Stimulated activated naive CD4-positive, alpha-beta T cell treated with Interleukin-2 at 50 U/mL for 16 hours (primary cell): ENCODE measurements at regions not wholly inside any gene's neighbourhood (a gene's known extent, or its start where the extent isn't known, plus 50 kb on each side); places are given as distances from the start of the nearest gene placed in this dataset.
A peak's percentile ranks its signal among the peaks of the same experiment; 100 is the strongest.

Source experiments
- DNase-seq: peaks from one replicate; lab custom pipeline; 2025; lab: John Stamatoyannopoulos, UW

GRCh38 chr12:89185181-89185580, 167.1 kb downstream of the DUSP6 start:
- DNase-seq = no peak

GRCh38 chr12:89183985-89184435, 168.3 kb downstream of the DUSP6 start:
- DNase-seq = no peak

- no peak for DNase-seq
Measured at GRCh38 chr12:89181271-89181920, 170.9 kb downstream of the DUSP6 start.

GRCh38 chr12:89180496-89180895, 171.8 kb downstream of the DUSP6 start:
- no peak for DNase-seq

GRCh38 chr12:89179983-89180382, 172.3 kb downstream of the DUSP6 start:
- DNase-seq = no peak

GRCh38 chr12:89179245-89179644, 173.1 kb downstream of the DUSP6 start:
- no peak for DNase-seq

- DNase-seq = no peak
Measured at GRCh38 chr12:89177802-89178395, 174.4 kb downstream of the DUSP6 start.

- no peak for DNase-seq
Measured at GRCh38 chr12:89176676-89177075, 175.6 kb downstream of the DUSP6 start.

GRCh38 chr12:89173678-89174077, 178.6 kb downstream of the DUSP6 start:
- no peak for DNase-seq

- no peak for DNase-seq
Measured at GRCh38 chr12:89173096-89173495, 179.2 kb downstream of the DUSP6 start.

- no peak for DNase-seq
Measured at GRCh38 chr12:89172224-89172623, 180.1 kb downstream of the DUSP6 start.

GRCh38 chr12:89169321-89169720, 183.0 kb downstream of the DUSP6 start:
- DNase-seq = no peak

GRCh38 chr12:89167986-89168385, 184.3 kb downstream of the DUSP6 start:
- no peak for DNase-seq

- DNase-seq = no peak
Measured at GRCh38 chr12:89166525-89166934, 185.8 kb downstream of the DUSP6 start.

GRCh38 chr12:89166121-89166520, 186.2 kb downstream of the DUSP6 start:
- no peak for DNase-seq

GRCh38 chr12:89165703-89166102, 186.6 kb downstream of the DUSP6 start:
- no peak for DNase-seq

GRCh38 chr12:89163918-89164317, 188.4 kb downstream of the DUSP6 start:
- no peak for DNase-seq

GRCh38 chr12:89162589-89163261, 189.6 kb downstream of the DUSP6 start:
- peak; percentile 76 for DNase-seq

- no peak for DNase-seq
Measured at GRCh38 chr12:89161557-89161956, 190.7 kb downstream of the DUSP6 start.

GRCh38 chr12:89160716-89161123, 191.6 kb downstream of the DUSP6 start:
- peak; percentile 46 for DNase-seq

GRCh38 chr12:89157413-89157812, 194.9 kb downstream of the DUSP6 start:
- DNase-seq = no peak

- no peak for DNase-seq
Measured at GRCh38 chr12:89156862-89157262, 195.4 kb downstream of the DUSP6 start.

- no peak for DNase-seq
Measured at GRCh38 chr12:89156340-89156739, 196.0 kb downstream of the DUSP6 start.
